GM12872 (cell line): ENCODE measurements at regions not wholly inside any gene's neighbourhood (a gene's known extent, or its start where the extent isn't known, plus 50 kb on each side); places are given as distances from the start of the nearest gene placed in this dataset.

Experiments used
- CTCF ChIP-seq: IDR thresholded peaks from 3 replicates; pipeline ENCODE4 v1.5.1; 2011; ENCODE audit warnings: low read depth, mild to moderate bottlenecking, low read length, moderate library complexity; ENCODE audit not compliant: insufficient read depth

DNA sequence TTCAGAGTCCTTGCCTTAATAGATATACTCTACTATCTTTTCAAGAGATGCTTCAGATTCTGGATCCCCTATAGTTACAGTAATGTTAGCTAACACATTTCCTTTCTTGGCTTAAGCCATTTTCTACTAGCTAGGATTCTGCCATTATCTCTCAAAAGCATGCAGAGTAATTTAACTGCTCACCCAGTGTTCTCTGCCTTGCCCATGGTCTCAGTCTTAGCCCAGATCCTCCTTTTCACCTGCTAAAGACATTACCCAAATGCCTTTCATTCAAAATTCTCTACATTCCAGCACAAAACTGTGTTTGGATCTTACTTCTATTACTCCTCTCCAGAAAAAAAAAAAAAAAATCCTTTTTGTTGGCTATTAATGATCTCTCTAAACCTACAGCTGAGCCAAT, 474.2 kb upstream of the LRRTM1 start:
- TF ChIP-seq CTCF = no peak

DNA sequence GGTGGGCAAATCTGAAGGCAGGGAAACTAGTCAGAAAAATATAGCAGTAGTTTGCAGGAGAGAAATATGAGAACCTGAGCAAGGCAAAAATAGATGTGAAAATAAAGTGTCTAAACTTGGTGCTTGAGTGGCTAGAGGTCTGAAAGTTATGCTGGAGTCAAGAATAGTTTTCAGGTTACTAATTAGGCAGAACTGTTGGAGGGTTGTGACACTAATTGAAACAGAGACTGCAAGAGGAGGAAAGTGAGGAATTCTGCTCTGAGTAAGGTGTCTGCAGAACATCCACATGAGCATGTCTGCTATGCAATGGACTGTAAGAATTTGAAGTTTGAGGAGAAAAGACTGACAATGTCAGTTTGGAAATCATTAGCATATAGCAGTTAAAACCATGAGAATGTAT, 444.0 kb upstream of the LRRTM1 start:
- TF ChIP-seq CTCF = no peak

- no peak for TF ChIP-seq CTCF
Observed at GRCh38 chr2:80737047-80737446, 432.5 kb upstream of the LRRTM1 start.

- no peak for TF ChIP-seq CTCF
Observed at GRCh38 chr2:80725001-80725400, 420.4 kb upstream of the LRRTM1 start.

DNA sequence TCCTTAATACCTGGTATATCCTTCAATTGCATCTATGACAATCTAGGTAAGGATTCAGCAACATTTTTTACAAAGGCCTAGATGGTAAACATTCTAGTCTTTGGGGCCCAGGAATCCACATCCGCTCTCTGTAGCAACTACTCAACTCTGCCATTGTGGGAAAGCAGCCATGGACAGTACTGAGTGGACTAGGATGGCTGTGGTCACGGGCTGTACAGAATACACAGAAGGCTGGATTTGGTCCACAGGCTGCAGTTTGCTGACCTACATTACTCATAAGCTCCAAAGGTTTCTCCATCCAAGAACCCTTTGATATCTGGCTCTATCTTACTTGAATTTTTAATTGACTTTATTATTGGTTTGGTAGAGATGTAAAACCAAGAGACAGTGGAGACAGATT, 418.3 kb upstream of the LRRTM1 start:
- TF ChIP-seq CTCF = no peak

DNA sequence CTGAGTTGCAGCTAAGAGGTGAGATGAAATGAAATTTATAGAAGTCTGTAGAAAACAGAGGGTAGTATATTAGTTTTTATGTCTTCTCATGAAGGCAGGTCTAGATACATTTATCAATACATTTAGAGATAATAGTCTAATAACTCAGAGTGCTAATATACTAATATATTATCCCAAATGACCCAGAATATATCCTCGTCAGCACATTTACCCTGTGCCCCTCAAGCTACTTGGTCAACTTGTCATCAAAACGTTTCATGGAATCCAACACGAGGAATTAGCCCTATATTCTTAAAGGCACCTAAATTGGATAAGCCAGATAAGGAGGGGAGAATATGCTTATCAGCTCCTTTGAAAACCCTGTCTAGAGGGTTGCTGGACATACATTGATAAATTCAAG, 415.1 kb upstream of the LRRTM1 start:
- no peak for TF ChIP-seq CTCF

DNA sequence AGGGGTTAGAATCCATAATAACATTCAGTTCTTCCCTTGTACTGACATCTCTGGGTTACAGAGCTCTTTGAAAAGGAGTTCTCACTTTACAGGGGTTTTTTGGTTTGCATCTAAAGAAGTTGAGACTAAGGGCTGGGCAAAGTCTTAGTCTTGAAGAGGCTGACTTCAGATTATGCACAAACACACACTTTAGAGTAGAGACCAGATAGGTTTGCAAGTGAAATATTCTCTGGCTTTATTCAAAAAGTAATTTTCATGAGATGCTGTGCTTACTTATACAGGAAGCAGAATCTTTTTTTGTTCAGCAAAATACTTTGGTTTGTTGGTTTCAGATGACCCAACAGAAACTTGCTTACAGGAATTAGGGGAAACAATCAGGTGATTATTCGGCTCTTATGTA, 410.9 kb upstream of the LRRTM1 start:
- TF ChIP-seq CTCF = no peak

- TF ChIP-seq CTCF = no peak
Observed at GRCh38 chr2:80711915-80712314, 407.4 kb upstream of the LRRTM1 start.
